HepG2 (cell line): ENCODE measurements at regions not wholly inside any gene's neighbourhood (a gene's known extent, or its start where the extent isn't known, plus 50 kb on each side); places are given as distances from the start of the nearest gene placed in this dataset.

Source experiments
- ATAC-seq: fragments of 200-7000 bp; cut with Tn5 transposase; 3 replicates; pipeline ENCODE4 v1.9.1; 2020; ENCODE audit warnings: mild to moderate bottlenecking, moderate library complexity
- BruUV-seq: library from RNA; stranded (reverse); fragments of 400-500 nt; replicated peaks from 2 replicates; lab custom pipeline; 2021; lab: Mats Ljungman, UMichigan
- CTCF ChIA-PET: fragments of 300-600 bp; formaldehyde crosslinking; extraction: SDS; loops from one replicate; lab custom pipeline; 2021; ENCODE audit warnings: low total read pairs, inconsistent platforms, low intra/inter-chr PET ratio; lab: Yijun Ruan, JAX
- POLR2A ChIA-PET: fragments of 350-600 bp; sonication (Branson Sonifier 250); formaldehyde crosslinking; loops from one replicate; lab custom pipeline; 2020; ENCODE audit warnings: antibody characterized with exemption, inconsistent platforms; lab: Yijun Ruan, JAX
- DNase-seq: peaks from one replicate; pipeline ENCODE4 v3.0.0-alpha.2; 2015; ENCODE audit warnings: low spot score
- FAIRE-seq: peaks from 3 replicates; lab custom pipeline; 2011; peaks lifted over from hg19 to GRCh38; lab: Jason Lieb, UNC
- H2AFZ ChIP-seq: one replicate; pipeline ENCODE4 v1.6.1; 2011; ENCODE audit warnings: low read length, inconsistent platforms
- H3K27ac ChIP-seq: fragments of 300-600 bp; 3 replicates; pipeline ENCODE4 v1.8.0; 2011; ENCODE audit warnings: mixed run types, mild to moderate bottlenecking, mixed read lengths, low read length, inconsistent platforms; ENCODE audit not compliant: insufficient read depth; ENCODE audit errors: extremely low read length
- H3K27me3 ChIP-seq, 2 experiments: fragments of 200-600 bp in 1 of 2; 2 replicates in 1 of 2; 3 replicates in 1 of 2; pipeline versions ENCODE4 v1.6.0 to v1.8.0; 2011; ENCODE audit warnings: low read length in 2 of 2, mild to moderate bottlenecking in 2 of 2, moderate library complexity in 2 of 2, inconsistent platforms in 1 of 2; ENCODE audit not compliant: insufficient read depth in 2 of 2, control insufficient read depth in 1 of 2
- H3K36me3 ChIP-seq, 2 experiments: fragments of 200-600 bp in 1 of 2; replicated peaks in 1 of 2; 2 replicates in 1 of 2; 3 replicates in 1 of 2; pipeline versions ENCODE4 v1.5.1 to v1.8.0; 2011; ENCODE audit warnings: low read length in 2 of 2, inconsistent platforms in 1 of 2; ENCODE audit not compliant: insufficient read depth in 2 of 2, control insufficient read depth in 1 of 2
- H3K4me1 ChIP-seq: 2 replicates; pipeline ENCODE4 v1.5.1; 2012; ENCODE audit warnings: low read length, inconsistent platforms; ENCODE audit not compliant: insufficient read depth
- H3K4me2 ChIP-seq: 2 replicates; pipeline ENCODE4 v1.6.0; 2011; ENCODE audit warnings: low read depth, low read length, inconsistent platforms
- H3K4me3 ChIP-seq, 3 experiments: fragments of 200-600 bp in 1 of 3; sonication (generic), shearing (Covaris generic) in 1 of 3; replicated peaks in 1 of 3; 2 replicates each; pipeline ENCODE4 v1.5.1; 2011 to 2016; ENCODE audit warnings: low read length in 3 of 3, inconsistent platforms in 2 of 3, low read depth in 2 of 3, mild to moderate bottlenecking in 2 of 3, control low read depth in 1 of 3, mixed read lengths in 1 of 3; ENCODE audit not compliant: insufficient read depth in 1 of 3
- H3K79me2 ChIP-seq: one replicate; pipeline ENCODE4 v1.6.1; 2011; ENCODE audit warnings: low read length, inconsistent platforms; ENCODE audit not compliant: insufficient read depth
- H3K9ac ChIP-seq: 2 replicates; pipeline ENCODE4 v1.6.0; 2011; ENCODE audit warnings: mild to moderate bottlenecking, low read depth, low read length, inconsistent platforms; ENCODE audit not compliant: insufficient read depth
- H3K9me3 ChIP-seq: 2 replicates; pipeline ENCODE4 v1.5.1; 2012; ENCODE audit warnings: mild to moderate bottlenecking, low read length
- H4K20me1 ChIP-seq: 2 replicates; pipeline ENCODE4 v1.6.0; 2011; ENCODE audit warnings: inconsistent platforms, mild to moderate bottlenecking, low read length, moderate library complexity; ENCODE audit not compliant: insufficient read depth
- CREB3 ChIP-seq: sonication (generic); formaldehyde crosslinking; IDR thresholded peaks from 2 replicates; pipeline ENCODE4 v1.5.0; 2020; ENCODE audit warnings: missing genetic modification reagents
- DR1 ChIP-seq: sonication (generic); formaldehyde crosslinking; IDR thresholded peaks from 2 replicates; pipeline ENCODE4 v1.8.0; 2021; ENCODE audit warnings: mild to moderate bottlenecking, missing genetic modification reagents, inconsistent platforms
- GPN1 ChIP-seq: sonication (generic); formaldehyde crosslinking; IDR thresholded peaks from 2 replicates; pipeline ENCODE4 v1.5.1; 2020; ENCODE audit warnings: missing genetic modification reagents, borderline replicate concordance
- MLX ChIP-seq: IDR thresholded peaks from 2 replicates; pipeline ENCODE4 v1.6.1; 2016
- MZF1 ChIP-seq: sonication (generic); formaldehyde crosslinking; IDR thresholded peaks from 2 replicates; pipeline ENCODE4 v1.8.1; 2023; ENCODE audit warnings: mild to moderate bottlenecking, missing genetic modification reagents, borderline replicate concordance
- NR2C2 ChIP-seq: sonication (generic); formaldehyde crosslinking; IDR thresholded peaks from 2 replicates; pipeline ENCODE4 v1.4.0; 2020; ENCODE audit warnings: missing genetic modification reagents, mild to moderate bottlenecking, moderate library complexity, borderline replicate concordance
- PRDM4 ChIP-seq: sonication (generic); formaldehyde crosslinking; IDR thresholded peaks from 2 replicates; pipeline ENCODE4 v1.9.0; 2021; ENCODE audit warnings: missing genetic modification reagents, borderline replicate concordance
- RARG ChIP-seq: sonication (generic); formaldehyde crosslinking; IDR thresholded peaks from 2 replicates; pipeline ENCODE4 v1.4.0; 2020; ENCODE audit warnings: low read depth, mild to moderate bottlenecking, missing genetic modification reagents
- SNRNP70 ChIP-seq: fragments of 200-400 bp; formaldehyde crosslinking; IDR thresholded peaks from 2 replicates; pipeline ENCODE4 v1.6.1; 2017; ENCODE audit warnings: mild to moderate bottlenecking, low read depth, low read length, moderate library complexity
- TRIM24 ChIP-seq: sonication (generic); formaldehyde crosslinking; IDR thresholded peaks from 2 replicates; pipeline ENCODE4 v1.8.0; 2022; ENCODE audit warnings: mild to moderate bottlenecking, missing genetic modification reagents
- U2AF2 ChIP-seq: fragments of 200-400 bp; formaldehyde crosslinking; IDR thresholded peaks from 2 replicates; pipeline ENCODE4 v1.6.1; 2017; ENCODE audit warnings: low read depth, mild to moderate bottlenecking, low read length
- XRCC5 ChIP-seq: fragments of 200-400 bp; formaldehyde crosslinking; optimal IDR thresholded peaks from 2 replicates; pipeline ENCODE3; 2017; ENCODE audit warnings: mild to moderate bottlenecking, low read length
- ZBTB2 ChIP-seq: sonication (generic); formaldehyde crosslinking; IDR thresholded peaks from 2 replicates; pipeline ENCODE4 v1.8.0; 2022; ENCODE audit warnings: low read depth, missing genetic modification reagents
- ZFX ChIP-seq: sonication (generic); formaldehyde crosslinking; IDR thresholded peaks from 2 replicates; pipeline ENCODE4 v1.4.0; 2020; ENCODE audit warnings: mild to moderate bottlenecking, low read depth, missing genetic modification reagents, moderate library complexity
- ZNF343 ChIP-seq: sonication (generic); formaldehyde crosslinking; IDR thresholded peaks from 2 replicates; pipeline ENCODE4 v1.4.0; 2020; ENCODE audit warnings: mild to moderate bottlenecking, missing genetic modification reagents
- ZNF615 ChIP-seq: sonication (generic); formaldehyde crosslinking; IDR thresholded peaks from 2 replicates; pipeline ENCODE4 v1.5.0; 2020; ENCODE audit warnings: mild to moderate bottlenecking, missing genetic modification reagents, borderline replicate concordance
- WGBS: methylation state at CpG from one replicate; pipeline ENCODE4 v1.1.6; 2017; ENCODE audit warnings: low lambda C conversion rate; 5-methylcytosine and 5-hydroxymethylcytosine counted together
- in situ Hi-C: cut with HindIII; loops from 2 replicates; pipeline ENCODE4 v1.10.0; 2017; ENCODE audit warnings: low pct_unique_long_range_greater_than_20kb; ENCODE audit not compliant: extremely low pct_ligation_motif_present
- intact Hi-C: fragments of 100-400 bp; cut with micrococcal nuclease; formaldehyde crosslinking; loops from one replicate; pipeline ENCODE4 v1.10.0; 2022; ENCODE audit not compliant: unreplicated experiment
- TF ChIP-seq, protein P1 (sequence below): sonication (generic); formaldehyde crosslinking; IDR thresholded peaks from 2 replicates; pipeline ENCODE4 v1.9.0; 2021; ENCODE audit warnings: missing genetic modification reagents, borderline replicate concordance

DNA sequence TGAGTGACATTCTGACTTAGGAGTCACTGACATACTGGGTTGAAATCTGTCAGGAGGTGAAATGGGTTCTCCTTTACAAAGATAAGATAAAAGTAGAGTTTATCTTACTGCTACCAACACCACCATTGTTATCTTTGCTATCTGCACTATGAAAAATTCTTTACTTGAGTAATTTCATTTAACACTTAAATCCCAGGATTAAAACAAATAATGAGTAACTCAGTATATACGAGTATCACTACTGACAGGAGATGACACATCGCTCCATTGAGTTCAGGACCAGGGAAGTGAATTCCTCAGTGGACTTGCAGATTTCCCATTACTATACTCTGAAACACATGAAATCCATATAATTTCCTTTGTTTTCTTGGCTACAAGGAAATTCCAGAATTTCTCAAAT, 242.1 kb upstream of the NLRP1 start (continued):
- no peak for TF ChIP-seq CREB3

- Histone ChIP-seq H3K27me3 (no peaks in the 10 kb centered on the region), H3K9me3 (no peaks in the 10 kb centered on the region), H3K4me1 (0 out of 2 replicates have a peak, but pooled peaks cover 8% of the 10 kb centered on the region), H3K4me2 (no peak overlapping the region), H3K36me3 (no peaks in the 10 kb centered on the region), H4K20me1 (no peaks in the 10 kb centered on the region), H2AFZ (no peak overlapping the region), H3K9ac (no peak overlapping the region), H3K27ac (no peak overlapping the region), H3K4me3 (no peak overlapping the region), H3K79me2 (no peaks in the 10 kb centered on the region)
- POLR2A ChIA-PET, result no interaction called here
- FAIRE-seq (no peak), DNase-seq (no peak), ATAC-seq (no peak)
- in situ Hi-C loops (no loop called here), intact Hi-C loops (no loop called here)
- BruUV-seq, result no TSS peak
- 26% methylated on average over 4 of the region's 4 CpGs for WGBS
- CTCF ChIA-PET, result no interaction called here
- TF ChIP-seq ZFX (CRISPR knock-in tag) (no peak), TRIM24 (CRISPR knock-in tag) (no peak), PRDM4 (CRISPR knock-in tag) (no peak), MZF1 (CRISPR knock-in tag) (no peak), ZNF343 (CRISPR knock-in tag) (no peak), ZNF615 (no peak), RARG (CRISPR knock-in tag) (no peak), XRCC5 (no peak), NR2C2 (CRISPR knock-in tag) (no peak), GPN1 (no peak), DR1 (no peak), SNRNP70 (no peak), MLX (no peak), ZBTB2 (CRISPR knock-in tag) (no peak), U2AF2 (no peak)
- TF ChIP-seq, protein P1, sequence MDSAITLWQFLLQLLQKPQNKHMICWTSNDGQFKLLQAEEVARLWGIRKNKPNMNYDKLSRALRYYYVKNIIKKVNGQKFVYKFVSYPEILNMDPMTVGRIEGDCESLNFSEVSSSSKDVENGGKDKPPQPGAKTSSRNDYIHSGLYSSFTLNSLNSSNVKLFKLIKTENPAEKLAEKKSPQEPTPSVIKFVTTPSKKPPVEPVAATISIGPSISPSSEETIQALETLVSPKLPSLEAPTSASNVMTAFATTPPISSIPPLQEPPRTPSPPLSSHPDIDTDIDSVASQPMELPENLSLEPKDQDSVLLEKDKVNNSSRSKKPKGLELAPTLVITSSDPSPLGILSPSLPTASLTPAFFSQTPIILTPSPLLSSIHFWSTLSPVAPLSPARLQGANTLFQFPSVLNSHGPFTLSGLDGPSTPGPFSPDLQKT (CRISPR knock-in tag), result no peak
These were observed 239.3 kb upstream of the WSCD1 start for GRCh38 chr17:5830921-5831320.
